PC-9 (cell line): ENCODE measurements at regions not wholly inside any gene's neighbourhood (a gene's known extent, or its start where the extent isn't known, plus 50 kb on each side); places are given as distances from the start of the nearest gene placed in this dataset.

Experiments used
- CTCF ChIP-seq: fragments of 200-600 bp; sonication (generic); conservative IDR thresholded peaks from 2 replicates; pipeline ENCODE4 v1.6.1; 2017; ENCODE audit warnings: mixed run types, antibody characterized with exemption, mild to moderate bottlenecking, moderate library complexity
- EZH2 ChIP-seq: fragments of 200-600 bp; sonication (generic); IDR thresholded peaks from 2 replicates; pipeline ENCODE4 v1.8.0; 2017; ENCODE audit warnings: antibody characterized with exemption, low read depth

GRCh38 chr3:160126761-160127160, 98.5 kb upstream of the C3orf80 start:
- TF ChIP-seq CTCF (no peak), EZH2 (no peak)
